GM21526 (cell line): ENCODE measurements at regions not wholly inside any gene's neighbourhood (a gene's known extent, or its start where the extent isn't known, plus 50 kb on each side); places are given as distances from the start of the nearest gene placed in this dataset.
"Not testable (repeated sequence)": the region's sequence is repeated elsewhere in the genome, so short reads cannot be mapped to it uniquely, and the experiment has no call there.

Experiments used
- ATAC-seq: cut with Tn5 transposase; IDR thresholded peaks from one replicate; pipeline ENCODE4 v1.9.1; 2021; ENCODE audit warnings: moderate library complexity; ENCODE audit not compliant: unreplicated experiment, low FRiP score

- ATAC-seq, result no peak
Observed at GRCh38 chr10:64846700-64847099, 1325.5 kb downstream of the REEP3 start.

GRCh38 chr10:64855941-64856340 lies 1334.7 kb downstream of the REEP3 start:
- ATAC-seq, result no peak

GRCh38 chr10:64859911-64860310 lies 1338.7 kb downstream of the REEP3 start:
- no peak for ATAC-seq

- no peak for ATAC-seq
Observed at GRCh38 chr10:64863836-64864235, 1342.6 kb downstream of the REEP3 start.

- no peak for ATAC-seq
Observed at GRCh38 chr10:64867501-64867962, 1346.3 kb downstream of the REEP3 start.

GRCh38 chr10:64873088-64873487 lies 1351.9 kb downstream of the REEP3 start:
- no peak for ATAC-seq

GRCh38 chr10:64873959-64874358 lies 1352.8 kb downstream of the REEP3 start:
- ATAC-seq, result no peak

GRCh38 chr10:64880546-64880945 lies 1359.3 kb downstream of the REEP3 start:
- no peak for ATAC-seq

GRCh38 chr10:64881257-64881656 lies 1360.1 kb downstream of the REEP3 start:
- no peak for ATAC-seq

- ATAC-seq, result no peak
Observed at GRCh38 chr10:64896582-64896981, 1375.4 kb downstream of the REEP3 start.

GRCh38 chr10:64906311-64906710 lies 1385.1 kb downstream of the REEP3 start:
- ATAC-seq, result not testable (repeated sequence)

- not testable (repeated sequence) for ATAC-seq
Observed at GRCh38 chr10:64924306-64924705, 1403.1 kb downstream of the REEP3 start.

GRCh38 chr10:64952042-64952441 lies 1430.8 kb downstream of the REEP3 start:
- no peak for ATAC-seq

- no peak for ATAC-seq
Observed at GRCh38 chr10:64956441-64956840, 1435.2 kb downstream of the REEP3 start.

- no peak for ATAC-seq
Observed at GRCh38 chr10:64959116-64959515, 1437.9 kb downstream of the REEP3 start.

- ATAC-seq, result no peak
Observed at GRCh38 chr10:64959883-64960282, 1438.7 kb downstream of the REEP3 start.

GRCh38 chr10:64973391-64973790 lies 1452.2 kb downstream of the REEP3 start:
- ATAC-seq, result no peak

- no peak for ATAC-seq
Observed at GRCh38 chr10:64976150-64976549, 1454.9 kb downstream of the REEP3 start.

GRCh38 chr10:64977915-64978314 lies 1456.7 kb downstream of the REEP3 start:
- ATAC-seq, result no peak

- ATAC-seq, result no peak
Observed at GRCh38 chr10:64996886-64997285, 1475.7 kb downstream of the REEP3 start.

GRCh38 chr10:65010845-65011244 lies 1489.6 kb downstream of the REEP3 start:
- ATAC-seq, result no peak

- no peak for ATAC-seq
Observed at GRCh38 chr10:65017523-65017922, 1496.3 kb downstream of the REEP3 start.

- ATAC-seq, result no peak
Observed at GRCh38 chr10:65024886-65025285, 1503.7 kb downstream of the REEP3 start.
